GM18520 (cell line): ENCODE measurements at regions not wholly inside any gene's neighbourhood (a gene's known extent, or its start where the extent isn't known, plus 50 kb on each side); places are given as distances from the start of the nearest gene placed in this dataset.
"Not testable (repeated sequence)": the region's sequence is repeated elsewhere in the genome, so short reads cannot be mapped to it uniquely, and the experiment has no call there.

ENCODE experiments used
- ATAC-seq: cut with Tn5 transposase; IDR thresholded peaks from one replicate; pipeline ENCODE4 v1.9.1; 2021; ENCODE audit not compliant: unreplicated experiment

- ATAC-seq, result no peak
Measured at GRCh38 chr21:38613686-38614085, 115.4 kb upstream of the ERG start.

- ATAC-seq, result no peak
Measured at GRCh38 chr21:38614558-38614957, 116.3 kb upstream of the ERG start.

- no peak for ATAC-seq
Measured at GRCh38 chr21:38619480-38619879, 121.2 kb upstream of the ERG start.

- ATAC-seq, result no peak
Measured at GRCh38 chr21:38619992-38620479, 121.8 kb upstream of the ERG start.

GRCh38 chr21:38621132-38621531 is 122.9 kb upstream of the ERG start:
- no peak for ATAC-seq

GRCh38 chr21:38622081-38622826 is 124.0 kb upstream of the ERG start:
- no peak for ATAC-seq

- ATAC-seq, result no peak
Measured at GRCh38 chr21:38622827-38623209, 124.5 kb upstream of the ERG start.

- no peak for ATAC-seq
Measured at GRCh38 chr21:38623552-38623951, 125.3 kb upstream of the ERG start.

GRCh38 chr21:38625000-38625399 is 126.7 kb upstream of the ERG start:
- ATAC-seq, result no peak

GRCh38 chr21:38626306-38626705 is 128.0 kb upstream of the ERG start:
- no peak for ATAC-seq

GRCh38 chr21:38628349-38628748 is 130.1 kb upstream of the ERG start:
- ATAC-seq, result no peak

GRCh38 chr21:38631206-38631605 is 132.9 kb upstream of the ERG start:
- no peak for ATAC-seq

GRCh38 chr21:38631676-38632075 is 133.4 kb upstream of the ERG start:
- no peak for ATAC-seq

GRCh38 chr21:38637161-38637560 is 138.9 kb upstream of the ERG start:
- no peak for ATAC-seq

GRCh38 chr21:38639571-38640354 is 141.5 kb upstream of the ERG start:
- ATAC-seq, result no peak

GRCh38 chr21:38640355-38640742 is 142.1 kb upstream of the ERG start:
- ATAC-seq, result not testable (repeated sequence)

GRCh38 chr21:38643404-38644023 is 145.2 kb upstream of the ERG start:
- no peak for ATAC-seq

- no peak for ATAC-seq
Measured at GRCh38 chr21:38645282-38645681, 147.0 kb upstream of the ERG start.

GRCh38 chr21:38646213-38646837 is 148.0 kb upstream of the ERG start:
- no peak for ATAC-seq

- no peak for ATAC-seq
Measured at GRCh38 chr21:38649120-38649519, 150.8 kb upstream of the ERG start.

GRCh38 chr21:38651570-38651969 is 153.3 kb upstream of the ERG start:
- no peak for ATAC-seq
